Gastrocnemius medialis (tissue), 4 donors: ENCODE measurements at regions not wholly inside any gene's neighbourhood (a gene's known extent, or its start where the extent isn't known, plus 50 kb on each side); places are given as distances from the start of the nearest gene placed in this dataset.

ENCODE experiments used
- CTCF ChIP-seq, 5 experiments: fragments of 450-650 bp in 3 of 5; fragments of 200-600 bp in 2 of 5; sonication (generic) in 2 of 5; IDR thresholded peaks in 4 of 5; conservative IDR thresholded peaks in 1 of 5; 1 replicate in 4 of 5; 2 replicates in 1 of 5; pipeline ENCODE4 v1.5.1; 2016 to 2019; ENCODE audit warnings: antibody characterized with exemption in 5 of 5, mild to moderate bottlenecking in 3 of 5, moderate library complexity in 3 of 5
- POLR2A ChIP-seq, 2 donors: fragments of 450-650 bp; IDR thresholded peaks; one replicate each; pipeline ENCODE4 v1.6.1; 2017; ENCODE audit warnings: antibody characterized with exemption in 2 of 2, mild to moderate bottlenecking in 2 of 2, moderate library complexity in 2 of 2

DNA sequence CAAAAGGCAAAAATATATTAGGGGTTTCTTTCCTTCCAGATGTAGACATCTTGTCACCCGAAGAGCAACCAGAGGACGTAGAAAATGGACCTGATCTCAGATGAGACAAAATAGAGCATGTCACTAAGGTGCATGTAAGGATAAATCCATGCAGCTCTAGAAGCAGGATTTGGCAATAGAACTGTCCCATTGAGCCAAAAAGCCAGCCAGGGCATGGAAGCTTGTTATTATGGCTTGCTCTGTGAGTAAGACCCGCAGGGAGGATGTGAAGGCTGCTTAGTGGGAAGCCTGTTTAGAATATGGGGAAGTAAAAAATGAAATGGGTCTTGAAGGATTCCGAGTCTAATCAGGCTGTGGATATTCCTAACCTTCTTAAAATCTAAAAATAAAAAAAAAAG, 165.6 kb upstream of the MPDZ start:
- no peak for TF ChIP-seq CTCF (IDR thresholded peaks at IDR 0.05 in 4 of 5, conservative IDR thresholded peaks at IDR 0.05 in 1 of 5)
- no peak for TF ChIP-seq POLR2A (IDR thresholded peaks at IDR 0.05)
